ENCODE measurements at regions not wholly inside any gene's neighbourhood (a gene's known extent, or its start where the extent isn't known, plus 50 kb on each side); places are given as distances from the start of the nearest gene placed in this dataset.

DNA sequence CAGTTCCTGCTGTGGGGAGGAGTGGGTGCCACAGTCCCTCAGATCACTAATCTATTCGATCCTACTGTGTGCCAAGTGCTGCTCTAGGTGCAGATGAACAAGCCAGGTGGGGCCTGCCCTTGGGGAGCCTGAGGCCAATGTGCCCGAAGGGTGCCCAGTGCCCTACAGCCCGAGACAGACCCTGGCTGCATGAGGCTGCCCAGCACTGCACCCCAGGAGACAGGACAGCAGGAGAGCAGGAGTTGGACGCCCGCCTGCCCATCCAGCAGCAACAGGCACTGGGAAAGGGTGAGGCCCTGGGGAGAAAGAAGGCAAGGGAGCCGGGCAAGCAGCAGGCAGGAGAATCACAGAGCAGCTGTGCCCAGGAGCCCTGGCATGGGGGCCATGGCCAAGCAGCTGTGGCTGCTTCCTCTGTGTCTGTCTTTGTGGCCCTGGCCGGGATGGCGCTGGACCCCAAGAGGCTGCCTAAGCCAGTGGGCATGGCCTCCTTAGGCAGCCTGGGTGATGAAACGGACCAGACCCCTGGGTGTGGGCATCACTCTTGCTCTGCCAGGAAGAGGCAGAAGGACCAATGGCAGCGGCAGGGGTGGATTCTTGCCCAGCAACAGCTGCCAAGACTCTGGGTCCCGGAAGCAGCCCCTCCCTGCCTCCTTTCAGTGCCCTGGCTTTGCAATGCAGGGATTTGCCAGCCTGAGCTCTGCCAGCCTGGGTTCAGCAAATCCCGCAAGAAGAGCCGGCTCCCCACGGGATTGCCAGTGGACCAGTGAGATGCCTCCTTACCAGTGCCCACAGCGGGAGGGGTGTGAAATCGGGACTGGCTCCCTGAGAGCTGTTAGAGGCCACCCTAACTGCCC, 179.6 kb upstream of the TNRC6C start:
- no peak for TF ChIP-seq FOXM1 (IDR thresholded peaks at IDR 0.05; ENCODE audit: borderline replicate concordance, low read depth)
- TF ChIP-seq, protein P1, sequence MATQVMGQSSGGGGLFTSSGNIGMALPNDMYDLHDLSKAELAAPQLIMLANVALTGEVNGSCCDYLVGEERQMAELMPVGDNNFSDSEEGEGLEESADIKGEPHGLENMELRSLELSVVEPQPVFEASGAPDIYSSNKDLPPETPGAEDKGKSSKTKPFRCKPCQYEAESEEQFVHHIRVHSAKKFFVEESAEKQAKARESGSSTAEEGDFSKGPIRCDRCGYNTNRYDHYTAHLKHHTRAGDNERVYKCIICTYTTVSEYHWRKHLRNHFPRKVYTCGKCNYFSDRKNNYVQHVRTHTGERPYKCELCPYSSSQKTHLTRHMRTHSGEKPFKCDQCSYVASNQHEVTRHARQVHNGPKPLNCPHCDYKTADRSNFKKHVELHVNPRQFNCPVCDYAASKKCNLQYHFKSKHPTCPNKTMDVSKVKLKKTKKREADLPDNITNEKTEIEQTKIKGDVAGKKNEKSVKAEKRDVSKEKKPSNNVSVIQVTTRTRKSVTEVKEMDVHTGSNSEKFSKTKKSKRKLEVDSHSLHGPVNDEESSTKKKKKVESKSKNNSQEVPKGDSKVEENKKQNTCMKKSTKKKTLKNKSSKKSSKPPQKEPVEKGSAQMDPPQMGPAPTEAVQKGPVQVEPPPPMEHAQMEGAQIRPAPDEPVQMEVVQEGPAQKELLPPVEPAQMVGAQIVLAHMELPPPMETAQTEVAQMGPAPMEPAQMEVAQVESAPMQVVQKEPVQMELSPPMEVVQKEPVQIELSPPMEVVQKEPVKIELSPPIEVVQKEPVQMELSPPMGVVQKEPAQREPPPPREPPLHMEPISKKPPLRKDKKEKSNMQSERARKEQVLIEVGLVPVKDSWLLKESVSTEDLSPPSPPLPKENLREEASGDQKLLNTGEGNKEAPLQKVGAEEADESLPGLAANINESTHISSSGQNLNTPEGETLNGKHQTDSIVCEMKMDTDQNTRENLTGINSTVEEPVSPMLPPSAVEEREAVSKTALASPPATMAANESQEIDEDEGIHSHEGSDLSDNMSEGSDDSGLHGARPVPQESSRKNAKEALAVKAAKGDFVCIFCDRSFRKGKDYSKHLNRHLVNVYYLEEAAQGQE (IDR thresholded peaks at IDR 0.05; ENCODE audit: low read depth), result no peak
- no peak for TF ChIP-seq CEBPB (IDR thresholded peaks at IDR 0.05)
- TF ChIP-seq YY1 (IDR thresholded peaks at IDR 0.05; ENCODE audit: low read depth), result no peak
- no peak for TF ChIP-seq NFIC (IDR thresholded peaks at IDR 0.05)
- TF ChIP-seq EGR1 (IDR thresholded peaks at IDR 0.05), result no peak
- TF ChIP-seq, protein P2, sequence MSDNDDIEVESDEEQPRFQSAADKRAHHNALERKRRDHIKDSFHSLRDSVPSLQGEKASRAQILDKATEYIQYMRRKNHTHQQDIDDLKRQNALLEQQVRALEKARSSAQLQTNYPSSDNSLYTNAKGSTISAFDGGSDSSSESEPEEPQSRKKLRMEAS (IDR thresholded peaks at IDR 0.05), result no peak
- TF ChIP-seq, protein P3, sequence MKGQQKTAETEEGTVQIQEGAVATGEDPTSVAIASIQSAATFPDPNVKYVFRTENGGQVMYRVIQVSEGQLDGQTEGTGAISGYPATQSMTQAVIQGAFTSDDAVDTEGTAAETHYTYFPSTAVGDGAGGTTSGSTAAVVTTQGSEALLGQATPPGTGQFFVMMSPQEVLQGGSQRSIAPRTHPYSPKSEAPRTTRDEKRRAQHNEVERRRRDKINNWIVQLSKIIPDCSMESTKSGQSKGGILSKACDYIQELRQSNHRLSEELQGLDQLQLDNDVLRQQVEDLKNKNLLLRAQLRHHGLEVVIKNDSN (IDR thresholded peaks at IDR 0.05), result no peak
- no peak for TF ChIP-seq TCF12 (IDR thresholded peaks at IDR 0.05; ENCODE audit: low read depth)
- TF ChIP-seq ZBTB7A (IDR thresholded peaks at IDR 0.05; ENCODE audit: low read depth), result no peak
- TF ChIP-seq CREB1 (IDR thresholded peaks at IDR 0.05; ENCODE audit: low read depth), result no peak
- no peak for TF ChIP-seq TAF1 (IDR thresholded peaks at IDR 0.05; ENCODE audit: low read depth)
- TF ChIP-seq TEAD4 (IDR thresholded peaks at IDR 0.05), result no peak
- TF ChIP-seq RAD21 (IDR thresholded peaks at IDR 0.05; ENCODE audit: low read depth), result no peak
- no peak for TF ChIP-seq EP300 (IDR thresholded peaks at IDR 0.05; ENCODE audit: borderline replicate concordance)

DNA sequence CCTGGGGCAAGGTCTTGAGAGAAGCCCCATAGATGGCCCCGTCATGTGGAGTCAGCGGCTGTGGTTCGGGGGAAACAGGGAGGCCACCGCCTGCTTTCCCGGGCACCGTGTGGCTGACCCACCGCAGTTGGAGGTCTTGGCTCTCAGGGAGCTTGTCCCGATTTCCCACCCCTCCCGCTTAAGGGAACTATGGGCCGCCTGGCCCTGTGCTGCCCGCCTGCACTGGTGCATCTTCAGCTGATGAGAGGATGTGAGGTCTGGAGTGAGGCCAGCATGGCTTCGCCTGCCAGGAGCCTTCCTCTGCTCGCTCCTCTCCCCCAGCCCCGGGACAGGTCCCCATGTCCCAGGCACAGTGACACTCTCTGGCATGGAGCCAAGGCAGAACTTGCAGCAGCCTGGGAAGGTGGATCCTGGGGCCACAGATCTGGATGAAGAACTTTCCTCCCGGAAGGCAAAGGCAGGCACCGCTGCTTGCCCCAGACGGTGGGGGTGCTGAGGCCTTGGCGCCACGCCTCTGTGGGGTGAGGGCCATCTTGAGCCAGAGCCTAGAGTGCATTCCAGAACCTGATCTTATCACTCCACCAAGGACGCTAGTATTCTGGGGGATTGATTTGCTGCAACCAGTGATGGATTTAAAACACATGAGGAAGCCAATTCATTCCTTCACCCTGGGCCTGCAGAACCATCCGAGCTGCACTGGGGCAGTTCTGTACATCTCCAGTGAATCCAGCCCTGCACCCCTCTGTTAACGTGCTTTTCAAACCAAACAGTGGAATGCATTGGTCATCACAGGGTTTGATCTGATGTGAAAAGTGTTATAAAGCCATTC, 178.6 kb upstream of the TNRC6C start:
- peak; percentile 58 for TF ChIP-seq NFIC (IDR thresholded peaks at IDR 0.05)
- TF ChIP-seq, protein P1 (IDR thresholded peaks at IDR 0.05; ENCODE audit: low read depth), result no peak

DNA sequence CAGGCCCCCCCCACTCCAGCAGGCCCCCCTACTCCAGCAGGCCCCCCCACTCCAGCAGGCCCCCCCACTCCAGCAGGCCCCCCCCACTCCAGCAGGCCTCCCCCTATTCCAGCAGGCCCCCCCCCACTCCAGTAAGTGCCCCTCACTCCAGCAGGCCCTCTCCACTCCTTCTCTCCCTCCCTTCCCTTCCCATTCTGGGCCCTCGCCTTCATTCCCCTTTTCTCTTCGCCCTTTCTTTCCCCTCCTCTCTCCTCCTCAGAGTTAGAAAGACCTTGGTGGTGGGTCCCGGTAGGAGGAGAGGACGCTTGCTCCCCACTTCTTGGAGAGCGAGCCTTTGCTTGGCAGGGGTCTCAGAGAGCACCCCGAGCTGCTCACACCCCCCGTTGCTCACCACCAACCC, 177.0 kb upstream of the TNRC6C start:
- TF ChIP-seq TCF12 (IDR thresholded peaks at IDR 0.05; ENCODE audit: low read depth) (no peak), RAD21 (IDR thresholded peaks at IDR 0.05; ENCODE audit: low read depth) (no peak), YY1 (IDR thresholded peaks at IDR 0.05; ENCODE audit: low read depth) (no peak), TEAD4 (IDR thresholded peaks at IDR 0.05) (no peak), FOXM1 (IDR thresholded peaks at IDR 0.05; ENCODE audit: borderline replicate concordance, low read depth) (no peak), ZBTB7A (IDR thresholded peaks at IDR 0.05; ENCODE audit: low read depth) (no peak), TAF1 (IDR thresholded peaks at IDR 0.05; ENCODE audit: low read depth) (no peak)
- TF ChIP-seq, protein P2 (IDR thresholded peaks at IDR 0.05), result no peak

DNA sequence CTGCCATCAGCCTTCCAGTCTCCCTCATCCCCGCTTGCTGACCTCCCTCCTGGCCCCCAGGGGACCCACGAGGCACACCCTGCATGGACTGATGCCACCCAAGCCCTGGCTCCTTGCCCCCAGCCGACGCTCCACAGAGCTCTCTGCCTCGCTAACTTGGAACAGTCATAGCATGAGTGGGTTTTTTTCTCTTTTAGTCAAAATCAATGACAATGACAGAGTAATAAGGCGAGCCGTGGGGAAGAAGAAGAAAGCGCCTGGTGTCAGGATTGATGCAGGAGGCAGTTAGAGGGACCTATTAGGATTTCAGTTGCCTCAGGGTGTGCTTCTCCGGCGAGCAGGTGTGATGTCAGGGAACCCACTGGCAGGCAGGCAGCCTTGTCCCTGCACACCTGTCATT, 176.3 kb upstream of the TNRC6C start:
- TF ChIP-seq, protein P3 (IDR thresholded peaks at IDR 0.05), result no peak
- TF ChIP-seq TAF1 (IDR thresholded peaks at IDR 0.05; ENCODE audit: low read depth) (no peak), TCF12 (IDR thresholded peaks at IDR 0.05; ENCODE audit: low read depth) (no peak)
- TF ChIP-seq, protein P1 (IDR thresholded peaks at IDR 0.05; ENCODE audit: low read depth), result no peak

Measured in Ishikawa (cell line).